H9 (cell line): ENCODE measurements at regions not wholly inside any gene's neighbourhood (a gene's known extent, or its start where the extent isn't known, plus 50 kb on each side); places are given as distances from the start of the nearest gene placed in this dataset.

ENCODE experiments used
- DNase-seq: peaks from one replicate; pipeline ENCODE4 v3.0.0-alpha.2; 2017
- H2AFZ ChIP-seq: one replicate; pipeline ENCODE4 v1.6.1; 2013; ENCODE audit warnings: mild to moderate bottlenecking, low read length, control low read depth, moderate library complexity
- H2AK5ac ChIP-seq: 2 replicates; pipeline ENCODE4 v1.6.1; 2013; ENCODE audit warnings: low read length, control low read depth, mixed read lengths; ENCODE audit not compliant: insufficient read length
- H2BK120ac ChIP-seq: one replicate; pipeline ENCODE4 v1.6.1; 2013; ENCODE audit warnings: low read depth, mild to moderate bottlenecking, low read length, control low read depth, inconsistent platforms; ENCODE audit not compliant: poor library complexity, severe bottlenecking
- H2BK12ac ChIP-seq: 2 replicates; pipeline ENCODE4 v1.6.1; 2013; ENCODE audit warnings: low read length, control low read depth, mixed read lengths, low read depth; ENCODE audit not compliant: insufficient read length
- H2BK15ac ChIP-seq: 2 replicates; pipeline ENCODE4 v1.6.1; 2013; ENCODE audit warnings: low read depth, low read length, control low read depth
- H2BK20ac ChIP-seq: one replicate; pipeline ENCODE4 v1.6.1; 2013; ENCODE audit warnings: low read depth, mild to moderate bottlenecking, low read length, control low read depth, inconsistent platforms; ENCODE audit not compliant: poor library complexity, severe bottlenecking
- H2BK5ac ChIP-seq: 2 replicates; pipeline ENCODE4 v1.6.1; 2013; ENCODE audit warnings: low read length, control low read depth, mixed read lengths; ENCODE audit not compliant: insufficient read length
- H3K14ac ChIP-seq: 2 replicates; pipeline ENCODE4 v1.6.1; 2013; ENCODE audit warnings: low read length, control low read depth; ENCODE audit not compliant: insufficient read depth
- H3K18ac ChIP-seq: 2 replicates; pipeline ENCODE4 v1.6.1; 2013; ENCODE audit warnings: low read depth, mild to moderate bottlenecking, mixed read lengths, low read length, control low read depth; ENCODE audit not compliant: insufficient read length
- H3K23ac ChIP-seq: 2 replicates; pipeline ENCODE4 v1.6.1; 2013; ENCODE audit warnings: low read length, control low read depth, mixed read lengths, low read depth; ENCODE audit not compliant: insufficient read length
- H3K23me2 ChIP-seq: 2 replicates; pipeline ENCODE4 v1.6.1; 2013; ENCODE audit warnings: low read depth, mild to moderate bottlenecking, mixed read lengths, low read length, control low read depth; ENCODE audit not compliant: insufficient read length, poor library complexity, severe bottlenecking
- H3K27ac ChIP-seq: 2 replicates; pipeline ENCODE4 v1.5.1; 2013; ENCODE audit warnings: low read length, control low read depth, mixed read lengths, low read depth; ENCODE audit not compliant: insufficient read length
- H3K27me3 ChIP-seq: 2 replicates; pipeline ENCODE4 v1.6.1; 2013; ENCODE audit warnings: low read length, control low read depth, inconsistent platforms; ENCODE audit not compliant: insufficient read depth
- H3K4ac ChIP-seq: 2 replicates; pipeline ENCODE4 v1.6.1; 2013; ENCODE audit warnings: low read depth, mild to moderate bottlenecking, control low read depth, inconsistent platforms, low read length, moderate library complexity
- H3K4me1 ChIP-seq: 2 replicates; pipeline ENCODE4 v1.6.1; 2013; ENCODE audit warnings: low read length, control low read depth, inconsistent platforms; ENCODE audit not compliant: insufficient read depth
- H3K4me2 ChIP-seq: 2 replicates; pipeline ENCODE4 v1.6.1; 2013; ENCODE audit warnings: low read length, control low read depth, mixed read lengths; ENCODE audit not compliant: insufficient read length, insufficient read depth
- H3K56ac ChIP-seq: 2 replicates; pipeline ENCODE4 v1.6.1; 2013; ENCODE audit warnings: low read depth, mild to moderate bottlenecking, mixed read lengths, low read length, control low read depth; ENCODE audit not compliant: insufficient read length
- H3K79me1 ChIP-seq: 2 replicates; pipeline ENCODE4 v1.6.1; 2013; ENCODE audit warnings: low read depth, mild to moderate bottlenecking, moderate library complexity, low read length, control low read depth, inconsistent platforms; ENCODE audit not compliant: insufficient read depth, poor library complexity, severe bottlenecking
- H3K79me2 ChIP-seq: 2 replicates; pipeline ENCODE4 v1.6.1; 2013; ENCODE audit warnings: low read length, control low read depth, inconsistent platforms; ENCODE audit not compliant: insufficient read depth
- H3K9ac ChIP-seq: 2 replicates; pipeline ENCODE4 v1.6.1; 2013; ENCODE audit warnings: low read length, control low read depth, mixed read lengths; ENCODE audit not compliant: insufficient read length; ENCODE audit errors: extremely low read depth
- H3K9me3 ChIP-seq: one replicate; pipeline ENCODE4 v1.6.1; 2013; ENCODE audit warnings: low read depth, low read length, inconsistent platforms; ENCODE audit not compliant: control insufficient read depth
- H3T11ph ChIP-seq: one replicate; pipeline ENCODE4 v1.6.1; 2013; ENCODE audit warnings: mild to moderate bottlenecking, low read length, control low read depth, inconsistent platforms
- H4K20me1 ChIP-seq: one replicate; pipeline ENCODE4 v1.6.1; 2013; ENCODE audit not compliant: control insufficient read depth, insufficient read length, insufficient read depth
- H4K5ac ChIP-seq: 2 replicates; pipeline ENCODE4 v1.6.1; 2013; ENCODE audit warnings: low read depth, mild to moderate bottlenecking, mixed read lengths, low read length, control low read depth; ENCODE audit not compliant: insufficient read length
- H4K8ac ChIP-seq: replicated peaks from 2 replicates; pipeline ENCODE4 v1.6.1; 2013; ENCODE audit warnings: low read length, control low read depth, mixed read lengths, low read depth; ENCODE audit not compliant: insufficient read length
- H4K91ac ChIP-seq: 2 replicates; pipeline ENCODE4 v1.6.1; 2013; ENCODE audit warnings: low read depth, mild to moderate bottlenecking, moderate library complexity, mixed read lengths, low read length, control low read depth; ENCODE audit not compliant: insufficient read length
- H3K27ac Mint-ChIP-seq, 3 experiments: 2 replicates in 2 of 3; 3 replicates in 1 of 3; pipeline ENCODE4 v1.8.0; 2020 to 2021; ENCODE audit warnings: mixed read lengths in 3 of 3, mild to moderate bottlenecking in 1 of 3, moderate library complexity in 1 of 3
- H3K27me3 Mint-ChIP-seq: 2 replicates; pipeline ENCODE4 v1.8.0; 2021; ENCODE audit warnings: low read depth, mild to moderate bottlenecking, moderate library complexity, mixed read lengths
- H3K36me3 Mint-ChIP-seq, 3 experiments: 2 replicates in 2 of 3; 3 replicates in 1 of 3; pipeline ENCODE4 v1.8.0; 2020 to 2021; ENCODE audit warnings: low read depth in 3 of 3, mixed read lengths in 3 of 3; ENCODE audit not compliant: insufficient read depth in 1 of 3
- H3K4me1 Mint-ChIP-seq, 2 experiments: 2 replicates each; pipeline ENCODE4 v1.8.0; 2020; ENCODE audit warnings: mixed read lengths in 2 of 2
- H3K4me3 Mint-ChIP-seq, 2 experiments: 2 replicates in 1 of 2; 3 replicates in 1 of 2; pipeline ENCODE4 v1.8.0; 2020 to 2021; ENCODE audit warnings: mild to moderate bottlenecking in 2 of 2, mixed read lengths in 2 of 2, moderate library complexity in 1 of 2
- H3K9me3 Mint-ChIP-seq, 2 experiments: 2 replicates in 1 of 2; 3 replicates in 1 of 2; pipeline ENCODE4 v1.8.0; 2020; ENCODE audit warnings: mild to moderate bottlenecking in 2 of 2, mixed read lengths in 2 of 2, moderate library complexity in 1 of 2
- CTCF ChIP-seq: fragments of 200-600 bp; sonication (generic); conservative IDR thresholded peaks from 3 replicates; pipeline ENCODE4 v1.8.0; 2021; ENCODE audit warnings: antibody characterized with exemption, mild to moderate bottlenecking
- WGBS: extraction: QIAGEN DNeasy Blood & Tissue Kit; methylation state at CpG from one replicate; pipeline ENCODE4 v1.1.7; 2013; ENCODE audit warnings: missing lambda C conversion rate, low lambda C conversion rate, mixed read lengths; ENCODE audit not compliant: insufficient read length; ENCODE audit errors: extremely low coverage; 5-methylcytosine and 5-hydroxymethylcytosine counted together

- H3K14ac ChIP-seq, result no peak overlapping the region
- no peak overlapping the region for H3K4ac ChIP-seq
- no peak overlapping the region for H2BK5ac ChIP-seq
- H3K4me1 Mint-ChIP-seq, result peaks cover 16 to 22% of the 10 kb centered on the region in 2 experiments
- H3K4me1 ChIP-seq, result no peaks in the 10 kb centered on the region
- no peak for TF ChIP-seq CTCF
- H3K4me2 ChIP-seq, result no peak overlapping the region
- no peak overlapping the region for H3K56ac ChIP-seq
- no peak overlapping the region for H3K4me3 Mint-ChIP-seq
- no peak overlapping the region for H4K91ac ChIP-seq
- H2AK5ac ChIP-seq, result no peak overlapping the region
- H4K5ac ChIP-seq, result no peak overlapping the region
- H3K9me3 Mint-ChIP-seq, result no peaks in the 10 kb centered on the region
- no peaks in the 10 kb centered on the region for H3K79me2 ChIP-seq
- H4K8ac ChIP-seq, result no peak overlapping the region
- no peak overlapping the region for H3K27ac ChIP-seq
- H3T11ph ChIP-seq, result no peak overlapping the region
- no peak overlapping the region; a peak in 1 of 7 replicates for H3K27ac Mint-ChIP-seq
- no peak overlapping the region for H3K9ac ChIP-seq
- no peaks in the 10 kb centered on the region for H3K79me1 ChIP-seq
- no peak overlapping the region for H2AFZ ChIP-seq
- no peaks in the 10 kb centered on the region for H3K27me3 ChIP-seq
- no peaks in the 10 kb centered on the region for H3K9me3 ChIP-seq
- H2BK15ac ChIP-seq, result no peak overlapping the region
- H2BK120ac ChIP-seq, result no peak overlapping the region
- no peak overlapping the region for H2BK20ac ChIP-seq
- H3K23ac ChIP-seq, result no peak overlapping the region
- no peaks in the 10 kb centered on the region for H3K36me3 Mint-ChIP-seq
- no peaks in the 10 kb centered on the region for H3K27me3 Mint-ChIP-seq
- no peak for DNase-seq
- no CpG with 5 or more reads among the region's 2 CpGs for WGBS
- no peak overlapping the region for H2BK12ac ChIP-seq
- no peaks in the 10 kb centered on the region for H4K20me1 ChIP-seq
- H3K18ac ChIP-seq, result no peak overlapping the region
- no peaks in the 10 kb centered on the region for H3K23me2 ChIP-seq
Observed at GRCh38 chr5:111603446-111603827, 91.1 kb upstream of the STARD4 start.
